GM13976 (cell line): ENCODE measurements at regions not wholly inside any gene's neighbourhood (a gene's known extent, or its start where the extent isn't known, plus 50 kb on each side); places are given as distances from the start of the nearest gene placed in this dataset.
"Not testable (repeated sequence)": the region's sequence is repeated elsewhere in the genome, so short reads cannot be mapped to it uniquely, and the experiment has no call there.

Experiments used
- DNase-seq: peaks from one replicate; pipeline ENCODE4 v3.0.0; 2012; ENCODE audit warnings: low spot score
- CTCF ChIP-seq: IDR thresholded peaks from 2 replicates; pipeline ENCODE4 v1.5.1; 2012; ENCODE audit warnings: borderline replicate concordance, mild to moderate bottlenecking; ENCODE audit not compliant: insufficient read depth; ENCODE audit errors: extremely low read depth, missing control alignments, control extremely low read depth
- in situ Hi-C: fragments of 300-500 bp; cut with MboI; formaldehyde crosslinking; loops from one replicate; pipeline ENCODE4 v1.12.0; 2022; ENCODE audit warnings: low sequenced_read_pairs, mixed read lengths, inconsistent platforms; ENCODE audit not compliant: unreplicated experiment

- no peak for TF ChIP-seq CTCF
- DNase-seq = no peak
- in situ Hi-C loops = no loop called here
Measured at GRCh38 chr9:85168412-85168811, 498.9 kb downstream of the NTRK2 start.

DNA sequence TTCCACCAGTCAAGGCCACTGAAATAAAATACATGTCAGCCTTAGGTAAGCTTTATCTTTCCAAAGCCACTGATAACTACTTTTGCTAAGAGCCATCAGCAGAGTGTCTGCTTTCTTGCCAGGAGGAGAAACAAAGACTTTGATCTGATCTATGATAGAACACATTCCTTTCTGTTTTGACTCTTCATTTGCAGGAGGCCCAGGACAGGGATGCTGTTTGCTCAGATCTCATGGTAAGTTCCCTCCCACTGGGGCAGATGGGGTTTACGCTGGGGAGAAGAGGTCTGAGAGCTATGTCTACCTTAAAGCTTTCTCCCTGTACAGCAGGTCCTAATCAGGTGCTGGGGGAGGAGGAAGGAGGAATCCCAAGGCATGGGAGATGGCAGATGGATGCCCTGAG lies 497.6 kb downstream of the NTRK2 start:
- no peak for TF ChIP-seq CTCF
- no peak for DNase-seq
- in situ Hi-C loops = no loop called here

DNA sequence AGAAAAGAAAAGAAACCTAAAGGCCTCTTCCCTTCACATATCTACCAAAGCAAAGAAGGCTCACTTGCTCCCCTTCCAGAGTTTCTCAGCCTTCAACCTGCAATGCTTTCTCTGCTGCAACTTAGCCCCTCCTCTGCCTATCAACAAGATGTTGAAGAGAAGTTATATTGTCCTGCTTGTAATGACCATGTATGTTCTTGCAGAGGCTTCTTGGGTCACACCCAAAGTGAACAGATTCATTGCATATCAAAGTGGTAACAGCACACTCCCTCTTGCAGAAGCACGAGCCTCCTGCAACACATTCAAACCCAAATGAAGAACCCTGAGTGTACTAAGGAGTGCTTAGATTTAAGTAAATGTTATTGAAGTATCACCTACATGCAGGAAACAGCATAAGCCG lies 494.3 kb downstream of the NTRK2 start:
- no peak for DNase-seq
- TF ChIP-seq CTCF = no peak
- in situ Hi-C loops = no loop called here

GRCh38 chr9:85163415-85163814 lies 493.9 kb downstream of the NTRK2 start:
- TF ChIP-seq CTCF = no peak
- in situ Hi-C loops = no loop called here
- no peak for DNase-seq

- no peak for TF ChIP-seq CTCF
- no peak for DNase-seq
- in situ Hi-C loops = no loop called here
Measured at GRCh38 chr9:85162822-85163221, 493.3 kb downstream of the NTRK2 start.

- DNase-seq, in situ Hi-C loops: not testable (repeated sequence)
Measured at GRCh38 chr9:85160944-85161343, 491.4 kb downstream of the NTRK2 start.

DNA sequence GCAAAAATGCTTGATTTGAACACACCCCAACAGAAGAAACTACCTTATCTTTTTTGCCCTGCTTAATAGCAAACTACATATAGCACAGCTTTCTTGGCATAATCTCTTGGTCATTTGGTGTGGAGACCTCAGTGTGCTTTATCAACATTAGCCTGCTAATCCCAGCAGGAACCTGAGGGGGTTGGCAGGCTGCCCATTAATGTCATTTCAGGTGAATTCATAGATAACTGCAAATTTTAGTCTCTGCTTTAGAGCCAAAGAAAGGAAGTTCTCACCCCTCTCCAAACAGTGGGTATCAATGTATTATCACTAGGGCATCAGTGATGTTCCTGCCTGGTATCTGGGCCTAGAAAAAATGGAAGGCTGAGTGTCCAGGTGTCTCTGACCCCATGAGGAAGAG lies 489.0 kb downstream of the NTRK2 start:
- no peak for DNase-seq
- in situ Hi-C loops = no loop called here
- TF ChIP-seq CTCF = no peak

DNA sequence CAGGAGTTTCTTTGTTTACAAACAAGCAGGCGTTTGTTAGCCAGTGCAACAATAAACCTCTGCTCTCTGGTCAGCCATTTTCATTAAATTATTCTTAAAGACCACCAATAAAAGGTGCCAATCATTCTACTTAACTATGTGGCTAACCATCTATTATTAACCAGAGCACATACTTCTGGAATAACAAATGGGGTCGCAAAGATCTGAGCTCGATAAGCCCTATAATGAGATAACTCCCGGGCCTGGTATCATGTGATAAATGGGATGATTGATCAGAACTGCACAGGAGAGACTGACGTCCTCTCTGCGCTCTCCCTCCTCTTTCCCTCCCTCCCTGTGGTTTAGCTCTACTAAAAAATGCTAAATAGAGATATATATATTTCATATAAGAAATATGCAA lies 488.2 kb downstream of the NTRK2 start:
- TF ChIP-seq CTCF = no peak
- in situ Hi-C loops = no loop called here

More for the DNA sequence above, 488.2 kb downstream of the NTRK2 start:
- no peak for DNase-seq
